NAMALWA (cell line): ENCODE measurements at regions not wholly inside any gene's neighbourhood (a gene's known extent, or its start where the extent isn't known, plus 50 kb on each side); places are given as distances from the start of the nearest gene placed in this dataset.

ENCODE experiments used
- DNase-seq: peaks from one replicate; pipeline ENCODE4 v3.0.0-alpha.2; 2015; ENCODE audit warnings: low spot score

- peak; percentile 54 for DNase-seq
These were observed 371.9 kb upstream of the CCDC54 start for GRCh38 chr3:107005352-107005751.

DNA sequence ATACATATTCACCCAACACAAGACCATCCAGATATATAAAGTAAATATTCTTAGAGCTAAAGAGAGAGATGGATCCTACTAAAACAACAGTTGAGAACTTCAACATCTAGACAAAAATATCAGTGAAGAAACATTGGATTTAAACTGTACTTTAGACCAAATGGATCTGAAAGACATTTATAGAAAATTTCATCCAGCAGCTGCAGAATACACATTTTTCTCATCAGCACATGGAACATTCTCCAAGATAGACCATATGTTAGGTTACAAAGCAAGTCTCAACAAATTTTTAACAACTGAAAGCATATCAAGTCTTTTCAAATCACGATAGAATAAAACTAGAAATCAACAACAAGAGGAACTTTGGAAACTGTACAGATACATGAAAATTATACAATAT lies 369.0 kb upstream of the CCDC54 start:
- DNase-seq: no peak

DNA sequence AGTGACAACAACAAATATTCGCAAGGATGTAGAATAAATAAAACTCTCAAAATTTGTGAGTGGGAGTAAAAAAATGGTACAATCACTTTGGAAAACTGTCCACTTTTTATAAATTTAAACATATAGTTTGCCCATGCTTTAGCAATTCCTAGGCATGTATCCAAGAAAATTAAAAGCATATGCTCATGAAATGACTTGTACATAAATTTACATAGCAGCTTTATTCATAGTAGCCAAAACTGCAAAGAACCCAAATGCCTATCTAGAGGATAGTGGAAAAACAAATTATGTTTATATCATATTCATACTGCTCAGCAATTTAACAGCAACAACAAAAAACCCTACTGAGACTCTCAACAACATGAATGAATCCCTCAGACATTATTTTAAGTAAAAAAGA lies 363.6 kb upstream of the CCDC54 start:
- DNase-seq: no peak

GRCh38 chr3:107024551-107025026 lies 352.6 kb upstream of the CCDC54 start:
- DNase-seq: no peak

GRCh38 chr3:107025961-107026360 lies 351.3 kb upstream of the CCDC54 start:
- DNase-seq: no peak

GRCh38 chr3:107028086-107028485 lies 349.2 kb upstream of the CCDC54 start:
- no peak for DNase-seq

DNA sequence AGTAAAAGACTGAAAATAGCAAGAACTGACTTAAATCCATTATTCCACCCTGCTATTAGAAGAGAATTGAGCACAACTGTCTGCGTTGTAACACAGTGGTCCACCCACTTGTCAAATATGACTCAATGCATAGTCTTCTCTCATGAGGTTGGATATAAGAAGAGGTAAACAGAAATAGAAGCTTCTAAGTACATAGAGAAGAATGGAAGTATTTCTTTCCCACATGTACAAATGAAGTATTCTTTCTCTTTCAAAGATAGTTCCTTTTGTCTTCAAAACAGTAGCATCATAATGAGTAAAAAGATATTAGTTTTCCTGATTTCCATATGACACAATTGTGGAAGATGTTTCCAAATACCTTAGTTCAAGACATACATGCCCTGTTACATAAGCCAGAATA lies 348.6 kb upstream of the CCDC54 start:
- no peak for DNase-seq

DNA sequence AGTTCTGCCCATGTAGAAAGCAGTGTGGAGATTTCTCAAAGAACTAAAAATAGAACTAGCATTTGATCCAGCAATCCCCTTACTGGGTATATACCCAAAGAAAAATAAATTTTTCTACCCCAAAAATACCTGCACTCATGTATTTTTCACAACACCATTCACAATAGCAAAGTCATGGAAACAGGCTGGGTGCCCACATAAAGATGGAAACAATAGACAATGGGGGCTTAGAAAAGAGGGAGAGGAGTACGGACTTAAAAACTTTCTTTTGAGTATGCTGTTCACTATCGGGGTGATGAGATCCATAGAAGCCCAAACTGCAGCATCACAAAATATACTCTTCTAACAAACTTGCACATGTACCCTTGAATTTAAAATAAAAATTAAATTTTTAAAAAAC lies 345.1 kb upstream of the CCDC54 start:
- no peak for DNase-seq

- DNase-seq: no peak
These were observed 343.1 kb upstream of the CCDC54 start for GRCh38 chr3:107034142-107034541.

DNA sequence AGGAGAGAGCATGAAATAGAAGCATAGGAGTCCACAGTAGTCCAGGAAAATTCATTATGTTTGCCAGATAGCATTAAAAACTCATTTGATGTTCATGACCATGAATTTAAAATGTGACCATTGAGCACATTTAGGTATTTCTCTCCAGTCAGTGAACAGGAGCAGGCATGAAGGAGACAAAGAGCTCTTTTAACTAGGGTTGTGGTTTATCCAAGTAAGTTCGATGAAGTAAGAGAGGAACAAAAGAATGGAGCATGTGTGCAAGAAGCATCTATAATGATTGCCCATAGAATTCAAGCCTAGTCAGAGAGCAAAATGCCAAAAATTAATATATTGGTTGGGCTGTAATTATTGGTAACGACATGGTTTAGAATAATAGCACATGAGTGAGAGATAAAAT lies 342.1 kb upstream of the CCDC54 start:
- DNase-seq: no peak

- no peak for DNase-seq
These were observed 332.6 kb upstream of the CCDC54 start for GRCh38 chr3:107044677-107045076.

DNA sequence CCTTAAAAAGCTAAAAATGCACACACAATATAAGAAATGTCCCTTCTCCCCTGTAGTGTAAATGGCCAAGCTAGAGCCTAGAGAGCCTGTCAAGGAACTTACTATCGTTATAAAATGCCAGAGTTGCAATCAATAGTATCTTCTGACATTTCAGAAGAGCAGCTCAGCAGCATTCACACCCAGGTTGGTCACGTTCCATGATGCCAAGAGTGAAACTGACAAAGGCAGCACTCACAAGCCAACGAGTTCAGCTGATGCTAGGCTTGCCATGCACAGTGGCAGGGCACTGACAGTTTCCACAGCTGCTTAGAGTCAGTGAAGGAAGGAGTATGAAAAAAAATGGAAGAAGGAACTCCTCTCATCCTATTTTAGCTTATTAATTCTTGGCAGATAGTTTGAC lies 331.4 kb upstream of the CCDC54 start:
- no peak for DNase-seq

- DNase-seq: no peak
These were observed 321.9 kb upstream of the CCDC54 start for GRCh38 chr3:107055181-107055942.

- DNase-seq: no peak
These were observed 315.8 kb upstream of the CCDC54 start for GRCh38 chr3:107061466-107061865.

- no peak for DNase-seq
These were observed 314.9 kb upstream of the CCDC54 start for GRCh38 chr3:107062310-107062709.

DNA sequence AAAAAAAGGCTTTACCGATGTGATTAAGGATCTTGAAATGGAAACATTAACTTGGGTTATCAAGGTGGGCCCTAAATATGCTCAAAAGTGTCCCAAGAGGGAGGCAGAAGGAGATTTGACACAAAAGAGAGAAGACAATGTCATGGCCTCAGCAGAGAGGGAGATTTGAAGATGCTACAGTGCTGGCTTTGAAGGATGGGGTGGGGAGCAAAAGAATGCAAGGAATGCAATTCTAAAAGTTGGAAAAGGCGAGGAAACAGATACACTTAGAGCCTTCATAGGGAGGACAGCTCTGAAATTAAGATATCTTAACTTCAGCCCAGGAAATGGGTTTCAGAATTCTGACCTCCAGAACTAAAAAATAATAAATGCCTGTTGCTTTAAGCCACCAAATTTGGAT lies 314.5 kb upstream of the CCDC54 start:
- DNase-seq: no peak

DNA sequence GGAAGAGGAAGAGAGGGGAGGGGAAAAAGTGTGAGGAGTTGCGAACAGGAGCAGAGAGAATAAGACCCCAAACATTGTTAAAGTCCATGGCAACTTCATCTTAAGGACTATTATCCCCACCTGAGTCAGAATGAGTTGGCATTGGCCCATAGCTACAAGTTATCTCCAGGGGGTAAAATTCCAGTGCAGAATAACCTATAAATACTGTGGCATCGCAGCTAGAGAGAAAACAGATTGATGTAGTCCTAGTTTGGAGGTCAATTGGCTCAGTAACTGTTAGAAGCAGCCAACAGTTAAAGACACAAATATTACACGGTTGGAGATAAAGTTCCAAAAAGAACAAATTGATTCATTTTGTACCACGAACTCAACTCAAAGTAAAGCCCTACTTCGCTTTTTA lies 313.9 kb upstream of the CCDC54 start:
- no peak for DNase-seq

GRCh38 chr3:107064405-107065060 lies 312.7 kb upstream of the CCDC54 start:
- peak; percentile 83 for DNase-seq

GRCh38 chr3:107065094-107065861 lies 312.0 kb upstream of the CCDC54 start:
- no peak for DNase-seq

GRCh38 chr3:107067421-107067820 lies 309.8 kb upstream of the CCDC54 start:
- no peak for DNase-seq

GRCh38 chr3:107068980-107069379 lies 308.3 kb upstream of the CCDC54 start:
- DNase-seq: no peak

- no peak for DNase-seq
These were observed 300.3 kb upstream of the CCDC54 start for GRCh38 chr3:107076946-107077345.

GRCh38 chr3:107077391-107077790 lies 299.8 kb upstream of the CCDC54 start:
- no peak for DNase-seq
